ENCODE measurements at regions not wholly inside any gene's neighbourhood (a gene's known extent, or its start where the extent isn't known, plus 50 kb on each side); places are given as distances from the start of the nearest gene placed in this dataset.
"Not testable (repeated sequence)": the region's sequence is repeated elsewhere in the genome, so short reads cannot be mapped to it uniquely, and the experiment has no call there.

GRCh38 chr4:188740172-188740571, 600.9 kb downstream of the TRIML1 start:
- not testable (repeated sequence) for H3K23ac ChIP-seq (ENCODE audit: low read depth, low read length, poor library complexity); H2AK5ac ChIP-seq (ENCODE audit: low read depth, low read length); H3K79me1 ChIP-seq (ENCODE audit: low read depth, low read length); DNase-seq (ENCODE audit: low spot score); H2BK5ac ChIP-seq (ENCODE audit: low read length); H3K4me1 ChIP-seq (ENCODE audit: control insufficient read depth in 2 of 2, insufficient read depth in 1 of 2, low read depth in 1 of 2, low read length in 2 of 2); H2AFZ ChIP-seq (ENCODE audit: low read length); H3K18ac ChIP-seq (ENCODE audit: low read length); H4K8ac ChIP-seq (ENCODE audit: low read depth, low read length); H3K4ac ChIP-seq (ENCODE audit: low read length); H4K91ac ChIP-seq (ENCODE audit: low read depth, low read length, poor library complexity); H2BK12ac ChIP-seq (ENCODE audit: low read length); H3K9ac ChIP-seq (ENCODE audit: low read depth, low read length, poor library complexity); H3K4me3 ChIP-seq (ENCODE audit: low read length in 2 of 2); H3K4me2 ChIP-seq (ENCODE audit: insufficient read depth, low read length, poor library complexity, severe bottlenecking); H2BK120ac ChIP-seq (ENCODE audit: low read depth, low read length); H3K27ac ChIP-seq (replicated peaks; ENCODE audit: low read length); H3K14ac ChIP-seq (ENCODE audit: low read length); H3K36me3 ChIP-seq (replicated peaks in 1 of 2; ENCODE audit: control insufficient read depth in 2 of 2, insufficient read depth in 2 of 2, low read length in 2 of 2); H3K27me3 ChIP-seq (ENCODE audit: control insufficient read depth in 3 of 3, insufficient read depth in 3 of 3, low read depth in 1 of 3, low read length in 3 of 3); H2BK15ac ChIP-seq (ENCODE audit: low read length); H3K9me3 ChIP-seq (replicated peaks in 1 of 2; ENCODE audit: control insufficient read depth in 2 of 2, insufficient read depth in 1 of 2, low read depth in 1 of 2, low read length in 2 of 2)
- WGBS, 2 donors (ENCODE audit: extremely low coverage in 2 of 2, insufficient read length in 2 of 2, insufficient replicate concordance in 1 of 2): no CpG with 5 or more reads among the region's 1 CpG

- not testable (repeated sequence) for H3K23ac ChIP-seq (ENCODE audit: low read depth, low read length, poor library complexity); H2BK15ac ChIP-seq (ENCODE audit: low read length); H2AK5ac ChIP-seq (ENCODE audit: low read depth, low read length); H3K9me3 ChIP-seq (replicated peaks in 1 of 2; ENCODE audit: control insufficient read depth in 2 of 2, insufficient read depth in 1 of 2, low read depth in 1 of 2, low read length in 2 of 2); H3K36me3 ChIP-seq (replicated peaks in 1 of 2; ENCODE audit: control insufficient read depth in 2 of 2, insufficient read depth in 2 of 2, low read length in 2 of 2); H3K79me1 ChIP-seq (ENCODE audit: low read depth, low read length); H3K4me2 ChIP-seq (ENCODE audit: insufficient read depth, low read length, poor library complexity, severe bottlenecking); DNase-seq (ENCODE audit: low spot score); H4K91ac ChIP-seq (ENCODE audit: low read depth, low read length, poor library complexity); H2BK5ac ChIP-seq (ENCODE audit: low read length); H2AFZ ChIP-seq (ENCODE audit: low read length); H3K27me3 ChIP-seq (ENCODE audit: control insufficient read depth in 3 of 3, insufficient read depth in 3 of 3, low read depth in 1 of 3, low read length in 3 of 3); H3K4me3 ChIP-seq (ENCODE audit: low read length in 2 of 2); H3K18ac ChIP-seq (ENCODE audit: low read length); H3K9ac ChIP-seq (ENCODE audit: low read depth, low read length, poor library complexity); H4K8ac ChIP-seq (ENCODE audit: low read depth, low read length); H3K4ac ChIP-seq (ENCODE audit: low read length); H3K4me1 ChIP-seq (ENCODE audit: control insufficient read depth in 2 of 2, insufficient read depth in 1 of 2, low read depth in 1 of 2, low read length in 2 of 2); H2BK120ac ChIP-seq (ENCODE audit: low read depth, low read length); H3K27ac ChIP-seq (replicated peaks; ENCODE audit: low read length); H3K14ac ChIP-seq (ENCODE audit: low read length); H2BK12ac ChIP-seq (ENCODE audit: low read length)
- no CpG with 5 or more reads among the region's 1 CpG for WGBS, 2 donors (ENCODE audit: extremely low coverage in 2 of 2, insufficient read length in 2 of 2, insufficient replicate concordance in 1 of 2)
These were observed 601.5 kb downstream of the TRIML1 start for GRCh38 chr4:188740791-188741190.

- WGBS, 2 donors (ENCODE audit: extremely low coverage in 2 of 2, insufficient read length in 2 of 2, insufficient replicate concordance in 1 of 2): no CpG with 5 or more reads among the region's 22 CpGs
- H3K4me2 ChIP-seq (ENCODE audit: insufficient read depth, low read length, poor library complexity, severe bottlenecking): no peak overlapping the region
- no peak overlapping the region for H3K27ac ChIP-seq (replicated peaks; ENCODE audit: low read length)
- no peak for DNase-seq (ENCODE audit: low spot score)
- no peaks in the 10 kb centered on the region for H3K79me1 ChIP-seq (ENCODE audit: low read depth, low read length)
- H3K4ac ChIP-seq (ENCODE audit: low read length): no peak overlapping the region
- no peak overlapping the region for H2AFZ ChIP-seq (ENCODE audit: low read length)
- no peak overlapping the region for H4K91ac ChIP-seq (ENCODE audit: low read depth, low read length, poor library complexity)
- H3K9ac ChIP-seq (ENCODE audit: low read depth, low read length, poor library complexity): no peak overlapping the region
- peak overlapping the region; percentile 81 for H2BK120ac ChIP-seq (ENCODE audit: low read depth, low read length)
- no peak overlapping the region for H3K14ac ChIP-seq (ENCODE audit: low read length)
- H4K8ac ChIP-seq (ENCODE audit: low read depth, low read length): no peak overlapping the region
- H3K27me3 ChIP-seq (ENCODE audit: control insufficient read depth in 3 of 3, insufficient read depth in 3 of 3, low read depth in 1 of 3, low read length in 3 of 3): no peaks in the 10 kb centered on the region
- H3K4me3 ChIP-seq (ENCODE audit: low read length in 2 of 2): no peak overlapping the region
- H2BK15ac ChIP-seq (ENCODE audit: low read length): peak overlapping the region; percentile 75
- H2BK5ac ChIP-seq (ENCODE audit: low read length): no peak overlapping the region
- no peak overlapping the region for H2AK5ac ChIP-seq (ENCODE audit: low read depth, low read length)
- no peaks in the 10 kb centered on the region for H3K36me3 ChIP-seq (replicated peaks in 1 of 2; ENCODE audit: control insufficient read depth in 2 of 2, insufficient read depth in 2 of 2, low read length in 2 of 2)
- H3K18ac ChIP-seq (ENCODE audit: low read length): no peak overlapping the region
- H3K4me1 ChIP-seq (ENCODE audit: control insufficient read depth in 2 of 2, insufficient read depth in 1 of 2, low read depth in 1 of 2, low read length in 2 of 2): no peaks in the 10 kb centered on the region
- H3K23ac ChIP-seq (ENCODE audit: low read depth, low read length, poor library complexity): no peak overlapping the region
- no peak overlapping the region for H2BK12ac ChIP-seq (ENCODE audit: low read length)
- no peaks in the 10 kb centered on the region for H3K9me3 ChIP-seq (replicated peaks in 1 of 2; ENCODE audit: control insufficient read depth in 2 of 2, insufficient read depth in 1 of 2, low read depth in 1 of 2, low read length in 2 of 2)
These were observed 615.2 kb downstream of the TRIML1 start for GRCh38 chr4:188754372-188755002.

GRCh38 chr4:188767496-188767895, 628.3 kb downstream of the TRIML1 start:
- Histone ChIP-seq H3K4ac (ENCODE audit: low read length) (no peak overlapping the region), H3K9ac (ENCODE audit: low read depth, low read length, poor library complexity) (no peak overlapping the region), H3K79me1 (ENCODE audit: low read depth, low read length) (no peaks in the 10 kb centered on the region), H3K23ac (ENCODE audit: low read depth, low read length, poor library complexity) (no peak overlapping the region), H3K4me2 (ENCODE audit: insufficient read depth, low read length, poor library complexity, severe bottlenecking) (no peak overlapping the region), H2BK5ac (ENCODE audit: low read length) (no peak overlapping the region), H2AFZ (ENCODE audit: low read length) (no peak overlapping the region), H3K14ac (ENCODE audit: low read length) (no peak overlapping the region), H3K27me3 (ENCODE audit: control insufficient read depth in 3 of 3, insufficient read depth in 3 of 3, low read depth in 1 of 3, low read length in 3 of 3) (no peaks in the 10 kb centered on the region), H3K27ac (replicated peaks; ENCODE audit: low read length) (no peak overlapping the region), H3K36me3 (replicated peaks in 1 of 2; ENCODE audit: control insufficient read depth in 2 of 2, insufficient read depth in 2 of 2, low read length in 2 of 2) (no peaks in the 10 kb centered on the region), H2AK5ac (ENCODE audit: low read depth, low read length) (no peak overlapping the region), H3K9me3 (replicated peaks in 1 of 2; ENCODE audit: control insufficient read depth in 2 of 2, insufficient read depth in 1 of 2, low read depth in 1 of 2, low read length in 2 of 2) (peaks cover 0 to 3% of the 10 kb centered on the region in 2 donors), H4K8ac (ENCODE audit: low read depth, low read length) (no peak overlapping the region), H4K91ac (ENCODE audit: low read depth, low read length, poor library complexity) (no peak overlapping the region), H3K4me3 (ENCODE audit: low read length in 2 of 2) (no peak overlapping the region), H2BK15ac (ENCODE audit: low read length) (no peak overlapping the region), H2BK120ac (ENCODE audit: low read depth, low read length) (no peak overlapping the region), H3K4me1 (ENCODE audit: control insufficient read depth in 2 of 2, insufficient read depth in 1 of 2, low read depth in 1 of 2, low read length in 2 of 2) (no peaks in the 10 kb centered on the region), H3K18ac (ENCODE audit: low read length) (no peak overlapping the region), H2BK12ac (ENCODE audit: low read length) (no peak overlapping the region)
- DNase-seq (ENCODE audit: low spot score): no peak
- no CpG with 5 or more reads among the region's 3 CpGs for WGBS, 2 donors (ENCODE audit: extremely low coverage in 2 of 2, insufficient read length in 2 of 2, insufficient replicate concordance in 1 of 2)

Measured in neuronal stem cell (in vitro differentiated cells).